ENCODE measurements at regions not wholly inside any gene's neighbourhood (a gene's known extent, or its start where the extent isn't known, plus 50 kb on each side); places are given as distances from the start of the nearest gene placed in this dataset.
"Not testable (repeated sequence)": the region's sequence is repeated elsewhere in the genome, so short reads cannot be mapped to it uniquely, and the experiment has no call there.

- no peaks in the 10 kb centered on the region for H3K27me3 Mint-ChIP-seq
- DNase-seq (no peak), ATAC-seq (ENCODE audit: low read depth) (no peak)
- H3K4me3 Mint-ChIP-seq = no peak overlapping the region
- peaks cover 8% of the 10 kb centered on the region for H3K9me3 Mint-ChIP-seq
- POLR2A ChIA-PET = no interaction called here
- no peaks in the 10 kb centered on the region for H3K4me1 Mint-ChIP-seq
- no peaks in the 10 kb centered on the region for H3K36me3 Mint-ChIP-seq (ENCODE audit: low read depth)
- no peak overlapping the region for H3K27ac Mint-ChIP-seq
- CTCF ChIA-PET = no interaction called here
- intact Hi-C loops (cut with micrococcal nuclease) = no loop called here
- no peak for TF ChIP-seq CTCF (IDR thresholded peaks at IDR 0.05)
Measured at GRCh38 chr4:33104273-33104672, 2384.1 kb downstream of the PCDH7 start.

GRCh38 chr4:33107814-33108213, 2387.6 kb downstream of the PCDH7 start:
- Mint-ChIP-seq H3K27me3 (no peaks in the 10 kb centered on the region), H3K27ac (no peak overlapping the region), H3K4me1 (no peaks in the 10 kb centered on the region), H3K9me3 (peaks cover 4% of the 10 kb centered on the region), H3K36me3 (ENCODE audit: low read depth) (no peaks in the 10 kb centered on the region), H3K4me3 (no peak overlapping the region)
- CTCF ChIA-PET = no interaction called here
- POLR2A ChIA-PET = no interaction called here
- no peak for TF ChIP-seq CTCF (IDR thresholded peaks at IDR 0.05)
- DNase-seq = no peak
- intact Hi-C loops (cut with micrococcal nuclease) = no loop called here
- no peak for ATAC-seq (ENCODE audit: low read depth)

- H3K36me3 Mint-ChIP-seq (ENCODE audit: low read depth) = no peaks in the 10 kb centered on the region
Measured at GRCh38 chr4:33111117-33111516, 2390.9 kb downstream of the PCDH7 start.

GRCh38 chr4:33116871-33117270, 2396.7 kb downstream of the PCDH7 start:
- Mint-ChIP-seq H3K36me3 (ENCODE audit: low read depth) (no peaks in the 10 kb centered on the region), H3K4me1 (no peaks in the 10 kb centered on the region), H3K4me3 (no peak overlapping the region), H3K27ac (no peak overlapping the region), H3K27me3 (no peaks in the 10 kb centered on the region), H3K9me3 (peaks cover 14% of the 10 kb centered on the region)
- intact Hi-C loops (cut with micrococcal nuclease) = no loop called here
- ChIA-PET POLR2A (no interaction called here), CTCF (no interaction called here)
- ATAC-seq (ENCODE audit: low read depth) = no peak
- no peak for TF ChIP-seq CTCF (IDR thresholded peaks at IDR 0.05)
- no peak for DNase-seq

More at GRCh38 chr4:33111117-33111516, 2390.9 kb downstream of the PCDH7 start:
- H3K4me1 Mint-ChIP-seq = no peaks in the 10 kb centered on the region
- CTCF ChIA-PET = interaction anchor here (0.6 kb wide), 1 partner anchor 821 kb away, joined by 3 read pairs; no protein-coding TSS in a partner anchor
- H3K4me3 Mint-ChIP-seq = no peak overlapping the region
- no peaks in the 10 kb centered on the region for H3K27me3 Mint-ChIP-seq
- TF ChIP-seq CTCF (IDR thresholded peaks at IDR 0.05) = no peak
- ATAC-seq (ENCODE audit: low read depth) (no peak), DNase-seq (no peak)
- H3K9me3 Mint-ChIP-seq = peaks cover 7% of the 10 kb centered on the region
- intact Hi-C loops (cut with micrococcal nuclease) = no loop called here
- no peak overlapping the region for H3K27ac Mint-ChIP-seq
- POLR2A ChIA-PET = no interaction called here

GRCh38 chr4:33126002-33126401, 2405.8 kb downstream of the PCDH7 start:
- H3K36me3 Mint-ChIP-seq (ENCODE audit: low read depth) = no peaks in the 10 kb centered on the region
- intact Hi-C loops (cut with micrococcal nuclease) = no loop called here
- H3K9me3 Mint-ChIP-seq = peaks cover 2% of the 10 kb centered on the region
- TF ChIP-seq CTCF (IDR thresholded peaks at IDR 0.05) = no peak
- H3K27ac Mint-ChIP-seq = no peak overlapping the region
- H3K27me3 Mint-ChIP-seq = no peaks in the 10 kb centered on the region
- H3K4me1 Mint-ChIP-seq = no peaks in the 10 kb centered on the region
- no peak for ATAC-seq (ENCODE audit: low read depth)
- ChIA-PET CTCF (no interaction called here), POLR2A (no interaction called here)
- H3K4me3 Mint-ChIP-seq = no peak overlapping the region
- DNase-seq = no peak

GRCh38 chr4:33130662-33131061, 2410.5 kb downstream of the PCDH7 start:
- H3K36me3 Mint-ChIP-seq (ENCODE audit: low read depth); H3K9me3 Mint-ChIP-seq; DNase-seq; H3K27ac Mint-ChIP-seq; CTCF ChIA-PET; H3K4me1 Mint-ChIP-seq; H3K27me3 Mint-ChIP-seq; intact Hi-C loops (cut with micrococcal nuclease); ATAC-seq (ENCODE audit: low read depth); H3K4me3 Mint-ChIP-seq; POLR2A ChIA-PET: not testable (repeated sequence)

Data from activated B cell treated with CpG ODN at 0.5 μM for 24 hours (primary cell).